LNCaP clone FGC (cell line): ENCODE measurements at regions not wholly inside any gene's neighbourhood (a gene's known extent, or its start where the extent isn't known, plus 50 kb on each side); places are given as distances from the start of the nearest gene placed in this dataset.

Experiments used
- DNase-seq: peaks from one replicate; pipeline ENCODE4 v3.0.0-alpha.2; 2011; ENCODE audit warnings: low read depth
- H3K4me3 ChIP-seq: 2 replicates; pipeline ENCODE4 v1.5.1; 2011; ENCODE audit warnings: mild to moderate bottlenecking, low read depth, low read length, control low read depth
- CTCF ChIP-seq: IDR thresholded peaks from 2 replicates; pipeline ENCODE4 v1.5.1; 2012; ENCODE audit warnings: mild to moderate bottlenecking; ENCODE audit not compliant: control insufficient read depth, insufficient read depth; ENCODE audit errors: extremely low read depth

- no peak for TF ChIP-seq CTCF
- DNase-seq: no peak
- no peak overlapping the region for H3K4me3 ChIP-seq
Measured at GRCh38 chr5:51556833-51557232, 173.6 kb downstream of the ISL1 start.

GRCh38 chr5:51558682-51559081 lies 175.4 kb downstream of the ISL1 start:
- TF ChIP-seq CTCF: no peak

GRCh38 chr5:51559339-51559738 lies 176.1 kb downstream of the ISL1 start:
- no peak for DNase-seq
- no peak overlapping the region for H3K4me3 ChIP-seq
- no peak for TF ChIP-seq CTCF

More at GRCh38 chr5:51558682-51559081, 175.4 kb downstream of the ISL1 start:
- DNase-seq: no peak
- H3K4me3 ChIP-seq: no peak overlapping the region

- H3K4me3 ChIP-seq: no peak overlapping the region
- DNase-seq: no peak
Measured at GRCh38 chr5:51559921-51560658, 176.8 kb downstream of the ISL1 start.

GRCh38 chr5:51566953-51567352 lies 183.7 kb downstream of the ISL1 start:
- no peak overlapping the region for H3K4me3 ChIP-seq
- no peak for TF ChIP-seq CTCF
- no peak for DNase-seq

More at GRCh38 chr5:51559921-51560658, 176.8 kb downstream of the ISL1 start:
- no peak for TF ChIP-seq CTCF

- TF ChIP-seq CTCF: no peak
- no peak for DNase-seq
- H3K4me3 ChIP-seq: no peak overlapping the region
Measured at GRCh38 chr5:51567636-51568035, 184.4 kb downstream of the ISL1 start.

- TF ChIP-seq CTCF: no peak
- DNase-seq: no peak
- H3K4me3 ChIP-seq: no peak overlapping the region
Measured at GRCh38 chr5:51573835-51574234, 190.6 kb downstream of the ISL1 start.
